Effector memory CD8-positive, alpha-beta T cell (primary cell): ENCODE measurements at regions not wholly inside any gene's neighbourhood (a gene's known extent, or its start where the extent isn't known, plus 50 kb on each side); places are given as distances from the start of the nearest gene placed in this dataset.
"Not testable (repeated sequence)": the region's sequence is repeated elsewhere in the genome, so short reads cannot be mapped to it uniquely, and the experiment has no call there.

ENCODE experiments used
- ATAC-seq: fragments of 150-1000 bp; cut with Tn5 transposase; replicated peaks from 2 replicates; pipeline ENCODE4 v1.10.0; 2021; ENCODE audit warnings: mild to moderate bottlenecking, moderate library complexity
- DNase-seq, 3 experiments: peaks; one replicate each; pipeline ENCODE4 v3.0.0; 2021
- H3K27ac Mint-ChIP-seq, 2 donors: one replicate each; pipeline ENCODE4 v1.8.0; 2022; ENCODE audit warnings: mild to moderate bottlenecking in 2 of 2, mixed read lengths in 2 of 2, moderate library complexity in 2 of 2
- H3K27me3 Mint-ChIP-seq, 2 donors: one replicate each; pipeline ENCODE4 v1.8.0; 2022; ENCODE audit warnings: mixed read lengths in 2 of 2
- H3K36me3 Mint-ChIP-seq: one replicate; pipeline ENCODE4 v1.8.0; 2022; ENCODE audit warnings: mild to moderate bottlenecking, moderate library complexity, mixed read lengths; ENCODE audit not compliant: insufficient read depth
- H3K4me1 Mint-ChIP-seq, 2 donors: one replicate each; pipeline ENCODE4 v1.8.0; 2022; ENCODE audit warnings: low read depth in 2 of 2, mixed read lengths in 2 of 2
- H3K4me3 Mint-ChIP-seq, 2 donors: one replicate each; pipeline ENCODE4 v1.8.0; 2022; ENCODE audit warnings: mild to moderate bottlenecking in 2 of 2, mixed read lengths in 2 of 2, moderate library complexity in 2 of 2
- H3K9me3 Mint-ChIP-seq, 2 donors: one replicate each; pipeline ENCODE4 v1.8.0; 2022; ENCODE audit warnings: mixed read lengths in 2 of 2

DNA sequence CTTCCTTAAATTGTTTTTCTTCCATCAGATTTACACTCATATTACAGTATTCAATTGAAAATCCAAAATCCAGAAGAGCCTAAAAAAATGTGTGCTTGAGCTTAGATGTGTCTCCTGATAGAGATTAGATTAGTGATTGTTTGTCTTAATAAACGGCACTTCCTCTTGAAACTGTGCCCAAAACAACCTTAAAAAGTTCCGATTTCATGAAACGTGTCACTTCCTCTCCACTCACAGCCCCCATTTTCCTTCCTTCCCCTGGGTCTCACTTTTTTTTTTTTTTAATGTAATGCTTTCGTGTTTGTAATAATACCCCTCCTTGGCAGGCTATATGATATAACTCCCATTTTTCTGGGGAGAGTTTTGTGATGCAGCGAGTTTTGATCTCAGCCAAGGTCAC, 114.8 kb upstream of the ADO start:
- no peaks in the 10 kb centered on the region for H3K36me3 Mint-ChIP-seq
- H3K4me3 Mint-ChIP-seq = peak overlapping the region; percentile 67 to 81
- H3K4me1 Mint-ChIP-seq = peaks cover 50 to 51% of the 10 kb centered on the region in 2 donors
- DNase-seq (no peak), ATAC-seq (peak; percentile 53)
- no peaks in the 10 kb centered on the region for H3K9me3 Mint-ChIP-seq
- H3K27me3 Mint-ChIP-seq = no peaks in the 10 kb centered on the region
- peak overlapping the region; percentile 87 to 99 for H3K27ac Mint-ChIP-seq

DNA sequence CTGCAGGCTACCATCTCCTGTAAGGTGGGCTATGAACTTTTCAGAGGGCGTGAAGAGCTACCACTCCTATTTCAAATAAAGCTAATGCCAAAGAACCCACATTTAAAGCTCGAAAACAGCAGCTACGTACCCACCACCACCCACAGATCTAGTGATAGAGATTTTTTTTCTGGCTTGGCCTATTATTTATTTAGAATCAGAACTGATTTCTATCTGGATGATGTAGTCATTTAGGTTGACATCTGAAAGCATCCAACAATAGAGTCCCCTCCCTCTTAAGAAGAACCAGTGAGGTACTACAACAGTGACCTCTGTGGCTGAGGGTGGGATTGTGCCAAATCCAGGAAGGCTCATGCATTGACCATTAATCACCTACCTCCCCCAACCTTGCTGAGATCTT, 113.8 kb upstream of the ADO start:
- no peaks in the 10 kb centered on the region for H3K9me3 Mint-ChIP-seq
- DNase-seq = no peak
- H3K4me3 Mint-ChIP-seq = peak overlapping the region; percentile 67 to 81
- peaks cover 58 to 60% of the 10 kb centered on the region in 2 donors for H3K4me1 Mint-ChIP-seq
- no peaks in the 10 kb centered on the region for H3K36me3 Mint-ChIP-seq
- ATAC-seq = peak; percentile 54
- H3K27me3 Mint-ChIP-seq = no peaks in the 10 kb centered on the region
- peak overlapping the region; percentile 87 to 99 for H3K27ac Mint-ChIP-seq

DNA sequence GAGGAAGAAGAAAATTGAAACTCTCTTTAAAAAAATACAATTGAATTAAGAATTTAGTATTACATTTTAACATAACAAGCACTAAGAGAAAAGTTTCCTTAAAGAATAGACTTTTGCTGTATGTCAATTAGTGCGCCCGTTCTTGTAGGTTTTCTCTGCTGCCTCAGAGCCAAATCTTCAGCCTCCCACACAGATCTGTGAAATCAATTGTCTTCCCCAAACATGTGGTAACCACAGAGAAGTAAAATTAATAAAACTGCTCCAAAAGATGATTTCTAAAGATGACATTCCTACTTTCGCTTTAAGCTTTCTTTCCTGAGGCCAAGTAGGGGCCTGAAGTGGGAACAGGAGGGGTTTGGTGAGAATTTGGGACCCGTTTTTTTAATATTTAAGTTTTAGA, 113.2 kb upstream of the ADO start:
- peak overlapping the region; percentile 68 to 81 for H3K4me3 Mint-ChIP-seq
- DNase-seq (no peak), ATAC-seq (no peak)
- H3K27ac Mint-ChIP-seq = peak overlapping the region; percentile 87 to 99
- no peaks in the 10 kb centered on the region for H3K9me3 Mint-ChIP-seq
- H3K27me3 Mint-ChIP-seq = no peaks in the 10 kb centered on the region
- H3K4me1 Mint-ChIP-seq = peaks cover 60 to 63% of the 10 kb centered on the region in 2 donors
- H3K36me3 Mint-ChIP-seq = no peaks in the 10 kb centered on the region

DNA sequence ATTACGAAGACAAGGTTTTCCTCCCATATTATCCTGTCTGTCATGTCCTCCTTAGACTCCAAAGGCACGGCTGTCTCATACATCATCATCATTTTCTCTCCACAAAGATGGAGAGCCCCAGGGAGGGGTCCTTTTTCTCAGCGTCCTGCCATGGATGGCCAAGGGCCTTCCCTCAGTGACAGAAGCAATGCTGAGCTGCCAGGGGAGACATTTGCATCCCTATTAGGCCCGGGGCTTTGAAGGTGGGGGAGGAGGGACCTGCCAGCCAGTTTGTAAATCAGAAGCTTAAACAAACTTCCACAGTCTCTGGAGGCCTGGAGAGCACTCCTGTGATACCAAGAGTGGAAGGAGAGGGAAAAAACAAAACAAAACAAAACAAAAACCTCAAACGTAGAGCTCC, 112.4 kb upstream of the ADO start:
- no peaks in the 10 kb centered on the region for H3K27me3 Mint-ChIP-seq
- no peaks in the 10 kb centered on the region for H3K9me3 Mint-ChIP-seq
- ATAC-seq (no peak), DNase-seq (no peak)
- peak overlapping the region; percentile 68 to 81 for H3K4me3 Mint-ChIP-seq
- H3K4me1 Mint-ChIP-seq = peaks cover 66 to 70% of the 10 kb centered on the region in 2 donors
- H3K27ac Mint-ChIP-seq = peak overlapping the region; percentile 87 to 99
- no peaks in the 10 kb centered on the region for H3K36me3 Mint-ChIP-seq

DNA sequence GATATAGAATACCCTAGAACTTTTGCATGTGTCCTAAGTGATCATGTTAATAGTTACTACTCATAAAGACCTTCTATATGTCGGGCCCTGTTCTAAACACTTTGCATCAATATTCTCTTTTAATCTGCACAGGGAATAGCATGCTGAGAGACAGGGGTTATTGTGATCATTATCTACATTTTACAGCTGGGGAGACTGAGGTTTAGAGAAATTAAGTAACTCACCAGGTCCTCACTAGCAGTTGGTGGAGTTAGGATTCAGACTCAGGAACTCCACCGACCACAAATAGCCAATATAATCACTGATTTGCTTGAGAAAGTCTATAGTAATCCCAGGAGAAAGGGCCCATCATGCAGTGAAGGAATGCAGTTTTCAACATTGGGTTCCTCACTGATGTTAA, 111.2 kb upstream of the ADO start:
- ATAC-seq (no peak), DNase-seq (no peak)
- Mint-ChIP-seq H3K4me1 (peaks cover 66 to 70% of the 10 kb centered on the region in 2 donors), H3K4me3 (no peak overlapping the region), H3K27me3 (no peaks in the 10 kb centered on the region), H3K9me3 (no peaks in the 10 kb centered on the region), H3K36me3 (no peaks in the 10 kb centered on the region), H3K27ac (peak overlapping the region; percentile 87 to 99)

DNA sequence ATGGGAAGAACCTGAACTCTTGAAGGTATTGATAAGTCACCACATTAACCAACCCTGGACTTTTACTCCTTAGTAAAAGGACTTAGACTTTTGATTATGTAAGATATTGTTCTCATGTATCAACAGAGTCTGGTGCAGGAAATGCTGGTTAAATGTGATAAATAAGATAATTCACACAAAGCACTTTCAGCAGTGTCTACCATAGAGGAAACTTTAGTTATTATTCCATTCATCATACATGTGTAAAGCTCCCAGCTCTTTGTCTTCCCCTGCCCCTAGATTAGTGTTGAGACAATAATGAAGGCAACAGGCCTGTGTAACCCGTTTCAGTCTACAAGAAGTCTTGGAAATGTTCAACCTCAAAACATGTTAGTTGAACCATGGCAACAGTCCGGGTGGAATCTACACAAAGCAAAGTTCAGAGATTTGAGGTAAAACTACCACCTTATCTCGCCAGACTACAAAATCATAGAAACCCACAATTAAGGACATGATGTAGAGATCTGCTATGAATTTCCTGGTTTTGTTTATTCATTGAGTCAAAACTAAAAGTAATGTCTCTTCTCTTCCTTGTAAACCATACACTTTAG, 109.9 kb upstream of the ADO start:
- Mint-ChIP-seq H3K27ac (peak overlapping the region; percentile 73 to 85), H3K9me3 (peaks cover 0 to 8% of the 10 kb centered on the region in 2 donors), H3K27me3 (no peaks in the 10 kb centered on the region), H3K4me1 (peaks cover 56 to 58% of the 10 kb centered on the region in 2 donors), H3K4me3 (peak overlapping the region; percentile 20 to 23), H3K36me3 (no peaks in the 10 kb centered on the region)
- DNase-seq = no peak
- peak; percentile 38 for ATAC-seq

DNA sequence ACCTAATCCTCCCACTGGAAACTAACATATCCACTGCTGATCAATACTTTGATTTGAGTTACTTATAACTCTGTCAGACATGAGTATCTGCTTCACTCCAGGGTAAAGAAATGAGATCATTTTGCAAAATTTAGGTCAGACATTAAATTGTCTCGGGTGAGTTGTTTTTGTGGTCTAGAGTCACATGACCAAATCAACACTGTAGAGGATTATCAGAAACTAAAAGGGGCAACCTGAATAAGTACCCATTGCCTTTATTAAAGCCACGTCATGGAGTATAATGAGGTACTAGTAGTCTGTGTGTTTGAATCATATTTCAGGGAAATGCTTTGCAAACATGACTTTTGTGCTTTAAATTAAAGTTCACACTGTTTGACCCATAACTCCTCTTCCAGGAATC, 107.7 kb upstream of the ADO start:
- no peak overlapping the region for H3K4me3 Mint-ChIP-seq
- peaks cover 4 to 6% of the 10 kb centered on the region in 2 donors for H3K27me3 Mint-ChIP-seq
- DNase-seq = no peak
- H3K36me3 Mint-ChIP-seq = no peaks in the 10 kb centered on the region
- H3K9me3 Mint-ChIP-seq = peaks cover 0 to 8% of the 10 kb centered on the region in 2 donors
- peak; percentile 81 for ATAC-seq
- no peak overlapping the region for H3K27ac Mint-ChIP-seq
- peaks cover 36 to 38% of the 10 kb centered on the region in 2 donors for H3K4me1 Mint-ChIP-seq

DNA sequence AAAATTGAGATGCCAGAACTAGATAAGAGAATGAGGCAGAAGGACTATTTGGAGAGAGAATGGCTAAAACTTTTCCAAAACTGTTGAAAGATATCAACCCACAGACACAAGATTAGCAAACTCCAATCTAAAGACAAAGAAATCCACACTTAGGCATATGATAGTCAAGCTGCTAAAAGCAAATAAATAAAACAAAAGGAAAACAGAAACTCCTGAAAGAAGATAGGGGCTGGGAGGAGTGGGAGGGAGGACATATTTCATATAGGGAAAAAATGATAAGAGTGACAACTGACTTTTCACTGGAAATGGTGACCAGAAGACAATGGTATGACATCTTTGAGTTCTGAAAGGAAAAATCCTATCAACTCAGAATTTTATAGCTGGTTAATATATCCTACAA, 105.4 kb upstream of the ADO start:
- ATAC-seq (no peak), DNase-seq (no peak)
- H3K27ac Mint-ChIP-seq = no peak overlapping the region
- peaks cover 8 to 10% of the 10 kb centered on the region in 2 donors for H3K27me3 Mint-ChIP-seq
- no peaks in the 10 kb centered on the region for H3K36me3 Mint-ChIP-seq
- peaks cover 0 to 8% of the 10 kb centered on the region in 2 donors for H3K9me3 Mint-ChIP-seq
- peaks cover 22% of the 10 kb centered on the region in 2 donors for H3K4me1 Mint-ChIP-seq
- H3K4me3 Mint-ChIP-seq = no peak overlapping the region

DNA sequence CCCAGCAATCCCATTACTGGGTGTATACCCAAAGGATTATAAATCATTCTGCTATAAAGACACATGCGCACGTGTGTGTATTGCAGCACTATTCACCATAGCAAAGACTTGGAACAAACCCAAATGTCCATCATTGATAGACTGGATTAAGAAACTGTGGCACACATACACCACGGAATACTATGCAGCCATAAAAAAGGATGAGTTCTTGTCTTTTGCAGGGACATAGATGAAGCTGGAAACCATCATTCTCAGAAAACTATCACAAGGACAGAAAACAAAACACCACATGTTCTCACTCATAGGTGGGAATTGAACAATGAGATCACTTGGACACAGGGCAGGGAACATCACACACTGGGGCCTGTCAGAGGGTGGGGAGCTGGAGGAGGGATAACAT, 100.4 kb upstream of the ADO start:
- not testable (repeated sequence) for H3K9me3 Mint-ChIP-seq, H3K4me1 Mint-ChIP-seq, DNase-seq, H3K4me3 Mint-ChIP-seq, H3K36me3 Mint-ChIP-seq, H3K27ac Mint-ChIP-seq, ATAC-seq
- H3K27me3 Mint-ChIP-seq = peaks cover 8 to 10% of the 10 kb centered on the region in 2 donors

DNA sequence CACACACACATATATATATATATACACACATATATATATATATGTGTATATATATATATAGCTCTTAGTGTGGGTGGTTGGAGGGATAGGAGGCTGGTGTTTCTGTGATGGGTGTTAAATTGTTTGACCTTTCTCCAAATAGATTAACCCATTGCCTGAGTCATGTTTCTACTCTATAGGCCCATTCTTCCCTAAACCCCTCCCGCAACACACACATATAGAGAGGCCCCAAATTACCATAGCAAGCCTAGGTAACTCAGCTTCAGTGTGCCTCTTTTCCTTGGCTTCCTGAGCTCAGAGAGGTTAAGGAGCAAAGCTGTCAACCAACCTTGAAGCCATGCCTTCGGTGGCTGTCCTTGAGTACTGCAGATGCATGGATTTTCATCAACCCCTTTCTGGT, 98.7 kb upstream of the ADO start:
- H3K27me3 Mint-ChIP-seq = peaks cover 8 to 10% of the 10 kb centered on the region in 2 donors
- DNase-seq = no peak
- H3K36me3 Mint-ChIP-seq = no peaks in the 10 kb centered on the region
- H3K4me3 Mint-ChIP-seq = no peak overlapping the region
- ATAC-seq = no peak
- peaks cover 0 to 4% of the 10 kb centered on the region in 2 donors for H3K9me3 Mint-ChIP-seq
- no peak overlapping the region for H3K27ac Mint-ChIP-seq
- H3K4me1 Mint-ChIP-seq = no peaks in the 10 kb centered on the region

DNA sequence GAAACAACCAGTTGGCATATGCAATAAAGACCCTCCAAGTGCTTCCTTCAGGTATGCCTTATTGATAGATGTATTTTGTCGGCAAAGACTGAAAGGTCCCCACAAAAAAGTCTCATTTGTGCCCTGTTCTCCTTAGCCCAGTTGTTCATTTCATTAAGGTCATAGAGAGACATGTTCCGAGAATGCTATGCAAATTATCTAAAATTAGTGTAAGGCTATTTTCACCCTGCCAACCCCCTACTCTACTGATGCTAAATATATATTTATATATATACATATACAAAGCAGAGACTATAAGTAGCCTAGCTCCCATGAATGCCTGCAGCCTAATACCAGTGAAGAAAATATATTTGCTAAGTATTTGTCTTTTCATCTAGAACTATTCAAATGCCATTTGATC, 96.7 kb upstream of the ADO start:
- H3K27ac Mint-ChIP-seq = no peak overlapping the region
- no peak overlapping the region for H3K4me3 Mint-ChIP-seq

DNA sequence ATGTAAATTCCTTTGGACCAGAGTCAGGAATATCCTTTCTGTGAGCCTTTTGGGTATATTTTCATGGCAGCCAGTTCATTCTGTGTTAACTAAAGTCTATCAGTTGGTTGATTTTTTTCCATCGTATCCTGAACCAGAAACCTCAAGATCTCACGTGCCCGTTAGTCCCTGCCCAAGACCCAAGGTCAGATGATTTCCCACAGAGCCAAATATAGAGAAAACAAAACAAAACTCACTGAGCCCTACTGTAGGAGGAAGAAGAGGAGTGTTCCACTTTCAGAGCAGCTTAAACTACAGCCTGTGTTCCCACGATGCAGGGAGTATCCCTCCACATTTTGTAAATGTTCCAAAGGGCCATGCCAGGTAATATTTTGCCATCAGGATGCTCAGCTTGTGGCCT, 96.0 kb upstream of the ADO start:
- no peak for ATAC-seq
- no peaks in the 10 kb centered on the region for H3K27me3 Mint-ChIP-seq
- H3K4me3 Mint-ChIP-seq = no peak overlapping the region

More for the DNA sequence above, 96.7 kb upstream of the ADO start:
- Mint-ChIP-seq H3K36me3 (no peaks in the 10 kb centered on the region), H3K9me3 (peaks cover 0 to 9% of the 10 kb centered on the region in 2 donors), H3K4me1 (no peaks in the 10 kb centered on the region), H3K27me3 (no peaks in the 10 kb centered on the region)
- DNase-seq = no peak
- ATAC-seq = no peak

DNA sequence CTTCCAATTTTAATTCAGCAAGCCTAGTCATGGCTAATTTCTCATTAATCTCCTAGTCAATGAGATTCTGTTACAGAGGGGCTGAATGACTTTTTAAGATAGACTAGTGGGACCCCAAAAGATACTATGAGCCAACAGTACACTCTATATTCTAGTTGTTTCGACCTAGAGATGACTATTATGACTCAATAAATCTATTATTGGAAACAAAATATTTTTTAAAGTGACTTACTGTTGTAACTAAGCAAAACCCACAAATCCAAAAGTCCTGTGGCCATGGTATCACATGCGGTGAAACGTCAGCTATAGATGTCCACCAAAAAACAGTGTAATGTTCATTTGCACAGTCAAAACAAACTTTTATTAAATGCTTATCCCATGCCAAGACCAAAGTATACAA, 95.3 kb upstream of the ADO start:
- no peak for ATAC-seq
- Mint-ChIP-seq H3K4me1 (no peaks in the 10 kb centered on the region), H3K27me3 (no peaks in the 10 kb centered on the region), H3K27ac (no peak overlapping the region), H3K9me3 (peaks cover 0 to 9% of the 10 kb centered on the region in 2 donors), H3K36me3 (no peaks in the 10 kb centered on the region), H3K4me3 (no peak overlapping the region)
- DNase-seq = no peak

More for the DNA sequence above, 96.0 kb upstream of the ADO start:
- peaks cover 0 to 9% of the 10 kb centered on the region in 2 donors for H3K9me3 Mint-ChIP-seq
- H3K27ac Mint-ChIP-seq = no peak overlapping the region
- H3K36me3 Mint-ChIP-seq = no peaks in the 10 kb centered on the region
- DNase-seq = no peak
- H3K4me1 Mint-ChIP-seq = no peaks in the 10 kb centered on the region

DNA sequence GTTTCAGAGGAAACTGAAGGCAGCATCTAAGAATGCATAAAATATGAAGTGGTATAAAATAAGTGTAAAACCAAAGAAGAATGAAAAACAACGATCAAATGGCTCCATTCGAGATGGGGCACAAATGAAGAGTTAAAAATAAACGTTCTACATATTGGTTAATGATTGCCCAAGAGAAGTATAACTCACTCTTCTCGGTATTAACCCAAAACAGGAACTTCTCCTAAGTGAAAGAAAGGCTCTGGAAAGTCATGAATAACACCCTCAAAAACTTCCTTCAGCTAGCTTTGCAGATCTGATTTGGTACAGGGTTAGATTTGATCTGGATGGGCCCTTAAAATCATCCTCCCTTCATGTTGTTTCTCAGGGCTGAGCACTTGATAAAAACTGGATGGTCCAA, 94.3 kb upstream of the ADO start:
- no peaks in the 10 kb centered on the region for H3K36me3 Mint-ChIP-seq

More for the DNA sequence above, 94.3 kb upstream of the ADO start:
- Mint-ChIP-seq H3K27me3 (no peaks in the 10 kb centered on the region), H3K4me3 (no peak overlapping the region), H3K27ac (no peak overlapping the region), H3K9me3 (peaks cover 0 to 9% of the 10 kb centered on the region in 2 donors), H3K4me1 (peaks cover 0 to 3% of the 10 kb centered on the region in 2 donors)
- DNase-seq (no peak), ATAC-seq (no peak)
